GM18909 (cell line): ENCODE measurements at regions not wholly inside any gene's neighbourhood (a gene's known extent, or its start where the extent isn't known, plus 50 kb on each side); places are given as distances from the start of the nearest gene placed in this dataset.

Source experiments
- ATAC-seq: cut with Tn5 transposase; IDR thresholded peaks from one replicate; pipeline ENCODE4 v1.9.1; 2021; ENCODE audit warnings: mild to moderate bottlenecking; ENCODE audit not compliant: unreplicated experiment, poor library complexity

DNA sequence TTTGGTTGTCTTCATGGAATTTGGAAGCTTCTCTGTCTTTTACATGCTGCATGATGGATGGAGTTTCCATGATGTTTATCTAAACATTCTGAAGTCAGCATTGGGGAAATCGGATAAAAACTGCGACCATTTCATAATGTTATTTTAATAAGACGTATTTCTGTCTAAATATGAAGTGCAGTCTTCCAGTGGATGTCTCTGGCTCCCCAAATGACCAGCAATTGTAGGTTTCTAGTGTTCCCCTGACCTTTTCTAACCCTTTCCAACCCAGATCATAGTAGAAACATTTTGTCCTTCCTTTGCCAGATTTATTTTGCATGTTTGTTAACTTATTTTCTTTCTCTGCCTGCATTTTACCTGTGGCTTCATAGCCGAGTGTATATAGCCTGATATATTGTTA, 559.3 kb downstream of the ADCYAP1 start:
- ATAC-seq = no peak

DNA sequence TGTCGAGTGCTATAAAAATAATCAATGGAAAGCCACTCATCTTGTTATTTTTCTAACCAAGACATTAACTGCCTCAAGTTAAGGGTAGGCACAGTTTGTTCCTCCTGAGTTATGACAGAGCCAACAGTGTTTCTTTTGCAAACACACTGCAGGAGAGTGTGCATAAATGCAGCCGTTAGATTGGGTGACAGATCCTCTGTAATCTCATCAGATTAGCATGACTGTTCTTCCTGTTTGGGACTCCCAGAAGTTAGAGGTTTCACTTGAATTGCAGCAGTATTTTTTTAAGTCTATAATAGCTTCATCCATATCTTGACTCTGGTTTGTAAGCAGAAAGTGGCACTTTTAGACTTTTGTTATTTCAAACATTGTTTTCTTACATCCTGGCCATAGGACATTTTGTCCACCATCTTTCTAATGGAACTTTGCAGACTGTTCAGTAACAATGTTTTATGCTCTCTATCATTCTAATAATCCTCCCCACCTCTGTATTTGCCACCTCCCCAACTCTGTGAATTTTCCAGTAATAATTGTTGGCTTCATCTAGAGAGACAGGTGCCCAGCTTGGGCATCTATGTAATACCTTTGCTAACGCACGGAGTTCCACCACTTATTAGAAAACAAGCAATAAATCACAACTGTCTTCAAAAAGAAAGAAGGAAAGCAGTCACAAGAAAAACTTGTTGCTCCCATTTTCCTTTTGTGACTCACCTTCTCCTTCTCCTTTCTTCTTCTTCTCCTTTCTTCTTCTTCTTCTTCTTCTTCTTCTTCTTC, 560.0 kb downstream of the ADCYAP1 start:
- ATAC-seq = no peak

DNA sequence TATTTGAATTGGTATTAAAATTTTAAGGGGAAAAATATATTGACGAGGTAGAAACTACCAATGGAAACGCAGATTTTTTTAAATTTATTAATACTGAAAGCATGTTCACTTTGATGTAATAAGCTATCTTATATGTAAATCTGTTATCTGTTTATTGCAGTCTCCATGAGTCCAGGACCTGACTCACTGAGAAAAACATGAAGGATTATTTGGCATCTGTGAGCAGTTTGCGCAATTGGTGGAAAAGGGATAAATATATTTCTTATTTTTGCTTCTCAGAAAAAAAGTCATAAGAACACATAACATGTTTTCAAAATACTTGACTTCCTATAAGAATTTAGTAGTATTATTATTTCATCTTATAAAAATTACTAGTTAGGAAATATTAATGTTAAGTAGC, 561.4 kb downstream of the ADCYAP1 start:
- ATAC-seq = no peak

DNA sequence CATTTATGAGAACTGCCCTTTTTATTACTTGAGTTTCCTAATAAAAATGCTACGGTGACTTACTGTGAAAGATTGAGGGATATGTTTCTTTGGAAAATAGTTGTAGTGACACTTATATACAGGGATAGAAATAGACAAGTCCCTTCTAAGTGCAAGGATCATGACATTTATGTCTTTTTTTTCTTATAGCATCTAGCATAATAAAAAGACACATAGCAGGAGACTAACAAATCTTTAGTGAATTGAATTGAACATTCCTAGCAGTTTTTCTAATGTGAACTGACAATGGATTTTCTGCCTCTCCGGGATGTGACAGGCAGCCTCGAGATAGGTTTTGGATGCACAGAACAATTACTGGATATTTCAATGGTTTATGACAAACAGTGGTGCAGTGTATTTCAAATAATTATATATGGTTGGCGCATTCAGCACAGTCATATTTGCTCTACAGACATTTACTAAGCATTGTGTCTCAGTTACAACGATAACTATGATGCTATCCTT, 562.8 kb downstream of the ADCYAP1 start:
- ATAC-seq = no peak

DNA sequence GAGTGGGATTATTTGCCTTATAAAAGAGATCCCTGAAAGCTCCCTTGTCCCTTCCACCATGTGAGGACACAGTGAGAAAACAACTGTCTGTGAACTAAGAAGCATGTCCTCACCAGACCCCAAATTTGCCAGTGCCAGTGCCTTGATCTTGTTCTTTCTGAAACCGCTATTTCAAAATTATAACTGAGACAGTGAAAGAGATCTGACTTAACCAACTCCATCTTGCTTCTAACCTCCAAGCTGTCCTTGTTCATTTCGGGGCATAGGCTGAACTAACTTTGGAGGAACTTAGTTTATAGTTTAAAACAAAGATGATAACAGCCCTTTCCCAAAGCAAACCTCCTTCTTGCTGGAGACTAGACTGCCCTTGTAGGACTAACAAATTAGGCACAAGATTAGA, 563.9 kb downstream of the ADCYAP1 start:
- no peak for ATAC-seq

DNA sequence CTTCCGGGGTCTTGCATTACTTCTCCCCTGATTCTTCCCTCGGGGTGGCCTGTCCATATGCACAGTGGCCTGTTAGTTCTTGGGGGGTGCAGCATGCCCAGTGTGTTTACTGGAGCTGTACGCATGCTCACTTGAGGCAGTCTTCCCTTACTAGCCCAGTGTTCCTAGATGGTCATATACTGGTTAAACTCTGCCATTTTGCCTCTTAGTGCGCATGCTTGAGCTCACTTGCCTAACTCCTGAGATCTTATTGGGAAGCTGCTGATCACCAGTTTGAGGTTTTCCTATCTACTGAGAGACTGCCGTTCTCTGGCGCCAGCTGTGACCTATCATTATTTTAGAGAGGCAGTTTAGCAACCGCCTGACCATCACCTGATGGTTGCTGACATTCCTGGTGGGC, 571.2 kb downstream of the ADCYAP1 start:
- ATAC-seq = no peak

DNA sequence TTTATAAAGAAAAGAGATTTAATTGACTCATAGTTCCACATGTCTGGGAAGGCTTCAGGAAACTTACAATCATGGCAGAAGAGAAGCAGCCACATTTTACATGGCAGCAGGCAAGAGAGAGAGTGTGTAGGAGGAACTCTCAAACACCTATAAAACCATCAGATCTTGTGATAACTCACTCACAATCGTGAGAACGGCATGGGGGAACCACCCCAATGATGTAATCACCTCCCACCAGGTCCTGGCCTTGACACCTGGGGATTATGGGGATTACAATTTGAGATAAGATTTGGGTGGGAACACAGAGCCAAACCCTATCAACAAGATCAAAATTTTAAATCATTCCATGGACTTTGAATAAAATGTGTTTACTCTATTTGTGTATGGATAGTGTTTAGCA, 575.6 kb downstream of the ADCYAP1 start:
- no peak for ATAC-seq

DNA sequence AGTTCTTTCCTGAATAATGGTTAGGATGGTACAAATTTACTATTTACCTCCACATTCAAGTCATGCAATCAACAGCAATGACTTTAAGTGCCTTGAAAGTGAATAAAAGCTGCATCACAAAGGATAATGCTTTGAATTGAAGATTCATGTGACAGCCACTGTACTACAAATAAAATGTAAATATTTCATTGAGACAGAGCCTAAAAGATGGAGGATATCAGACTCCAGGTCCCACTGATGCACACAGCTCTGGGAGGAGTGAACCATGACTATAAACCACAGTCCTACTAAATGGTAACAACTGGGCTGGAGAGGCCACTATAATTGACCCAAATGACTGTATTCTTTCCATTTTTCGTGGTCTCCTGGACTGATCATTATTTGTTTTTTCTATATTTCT, 576.9 kb downstream of the ADCYAP1 start:
- ATAC-seq = no peak

DNA sequence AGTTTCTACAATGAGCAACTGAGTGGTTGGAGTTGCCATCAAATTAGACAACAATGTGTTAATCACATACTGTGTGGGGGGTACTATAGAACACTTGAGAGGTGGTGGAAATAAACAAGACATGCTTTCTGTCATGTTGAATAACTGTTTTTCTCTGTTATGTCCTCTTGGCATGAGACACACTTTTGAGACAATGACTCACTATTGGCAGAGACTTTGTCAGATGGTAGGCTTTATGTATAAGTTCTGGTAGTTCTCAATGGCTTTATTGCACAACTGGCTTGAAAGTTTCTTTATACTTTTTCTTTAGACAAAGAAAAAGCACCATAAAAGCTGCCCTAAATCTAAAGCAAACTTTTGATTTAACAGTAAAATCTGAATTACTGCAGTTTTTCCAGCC, 578.7 kb downstream of the ADCYAP1 start:
- ATAC-seq = no peak

DNA sequence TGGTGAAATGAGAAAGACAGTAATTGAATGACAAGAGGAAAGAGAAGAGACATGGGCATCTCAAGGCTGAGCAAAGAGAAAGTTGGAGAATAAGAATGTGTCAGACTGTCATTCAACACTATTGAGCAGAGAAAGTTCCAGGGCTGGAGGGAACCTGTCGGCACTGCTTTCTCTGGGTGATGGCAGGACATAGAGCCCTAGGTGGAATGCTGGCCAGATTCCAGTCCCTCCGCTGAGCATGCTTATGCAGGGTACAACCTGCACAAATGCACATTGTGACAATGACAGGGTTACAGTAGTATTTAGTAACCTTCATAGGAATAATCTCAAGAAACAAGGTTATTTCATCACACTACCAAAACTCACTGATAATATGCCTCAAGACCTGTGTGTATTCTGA, 582.8 kb downstream of the ADCYAP1 start:
- no peak for ATAC-seq

DNA sequence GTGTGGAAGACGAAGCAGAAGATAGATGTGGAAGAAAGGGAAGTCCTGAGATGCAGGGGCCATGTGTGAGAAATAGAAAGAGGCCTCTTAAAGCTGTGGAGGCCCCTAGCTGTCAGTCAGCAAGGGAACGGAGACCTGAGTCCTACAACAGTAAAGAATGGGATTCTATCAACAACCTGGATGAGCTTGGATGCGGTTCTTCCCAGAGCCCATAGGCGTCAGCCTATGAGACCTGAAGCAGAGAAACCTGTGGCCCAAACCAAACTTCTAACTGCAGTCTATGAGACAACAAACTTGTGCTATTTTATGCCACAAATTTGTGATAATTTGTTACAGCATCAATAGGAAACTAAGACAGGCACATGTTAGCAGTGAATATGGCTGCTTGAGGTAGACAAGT, 583.7 kb downstream of the ADCYAP1 start:
- no peak for ATAC-seq

DNA sequence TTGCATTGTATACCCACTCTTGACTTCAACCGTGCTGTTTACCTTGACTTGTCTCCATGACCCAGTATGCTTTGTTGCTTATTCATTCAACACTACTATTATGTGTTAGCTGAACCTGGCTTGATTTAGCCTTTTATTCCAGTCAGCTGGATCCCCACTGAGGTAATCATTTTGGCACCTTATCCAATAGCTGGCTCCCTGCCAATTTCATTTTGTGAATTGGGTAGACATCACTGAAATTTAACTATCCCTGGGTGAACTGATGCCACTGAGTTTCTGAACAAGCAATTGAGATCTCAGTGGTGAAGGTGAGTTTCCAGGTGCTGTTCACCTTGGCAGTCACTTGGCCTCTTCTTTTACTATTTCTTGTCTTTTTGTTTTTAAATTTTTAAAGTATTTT, 584.3 kb downstream of the ADCYAP1 start:
- ATAC-seq = no peak

DNA sequence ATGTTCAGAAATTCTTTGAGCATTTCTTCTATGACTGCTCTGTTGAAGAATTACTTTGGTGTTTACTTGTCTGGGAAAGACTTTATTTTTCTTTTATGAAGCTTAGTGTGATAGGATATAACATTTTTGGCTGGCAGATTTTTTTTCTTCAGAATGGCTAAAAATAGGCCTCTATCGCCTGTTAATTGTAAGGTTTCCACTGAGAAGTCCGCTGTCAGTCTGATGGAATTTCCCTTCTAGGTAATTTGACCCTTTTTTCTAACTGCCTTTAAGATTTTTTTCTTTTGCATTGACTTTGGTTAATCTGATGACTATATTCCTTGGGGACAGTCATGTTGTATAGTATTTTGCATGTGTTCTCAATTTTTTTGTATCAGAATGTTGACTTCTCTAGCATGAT, 590.7 kb downstream of the ADCYAP1 start:
- ATAC-seq = no peak

DNA sequence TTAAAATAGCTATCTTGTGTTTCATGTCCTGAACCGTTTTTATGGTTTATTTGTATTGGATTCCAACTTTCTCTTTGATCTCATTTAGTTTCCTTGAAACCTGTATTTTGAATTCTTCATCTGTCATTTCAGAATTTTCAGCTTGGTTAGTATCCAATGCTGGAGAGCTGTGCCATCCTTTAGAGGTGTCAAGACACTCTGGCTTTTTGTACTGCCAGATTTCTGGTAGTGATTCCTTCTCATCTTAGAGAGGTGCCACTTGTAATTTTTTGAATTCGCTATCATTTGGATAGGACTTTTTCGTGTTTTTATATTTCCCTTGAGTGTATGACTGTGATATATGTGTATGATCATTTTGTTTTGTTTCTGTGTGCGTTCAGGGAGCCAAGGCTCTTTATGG, 591.4 kb downstream of the ADCYAP1 start:
- ATAC-seq = no peak

DNA sequence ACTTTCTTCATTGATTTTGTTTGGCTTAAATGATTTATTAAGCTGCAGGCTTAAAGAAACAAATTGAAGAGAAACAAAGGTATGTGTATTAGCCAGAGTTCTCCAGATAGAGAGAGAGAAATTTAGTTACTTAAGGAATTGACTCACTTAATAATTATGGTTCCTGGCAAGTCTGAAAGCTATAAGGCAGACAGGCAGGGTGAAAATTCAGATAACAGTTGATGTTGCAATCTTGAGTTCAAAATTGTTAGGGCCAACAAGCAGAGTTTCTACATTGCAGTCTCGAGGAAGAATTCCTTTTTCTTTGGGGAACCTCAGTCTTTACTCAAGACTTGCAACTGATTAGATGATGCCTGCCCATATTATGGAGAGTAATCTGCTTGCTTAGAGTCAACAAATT, 593.5 kb downstream of the ADCYAP1 start:
- no peak for ATAC-seq

DNA sequence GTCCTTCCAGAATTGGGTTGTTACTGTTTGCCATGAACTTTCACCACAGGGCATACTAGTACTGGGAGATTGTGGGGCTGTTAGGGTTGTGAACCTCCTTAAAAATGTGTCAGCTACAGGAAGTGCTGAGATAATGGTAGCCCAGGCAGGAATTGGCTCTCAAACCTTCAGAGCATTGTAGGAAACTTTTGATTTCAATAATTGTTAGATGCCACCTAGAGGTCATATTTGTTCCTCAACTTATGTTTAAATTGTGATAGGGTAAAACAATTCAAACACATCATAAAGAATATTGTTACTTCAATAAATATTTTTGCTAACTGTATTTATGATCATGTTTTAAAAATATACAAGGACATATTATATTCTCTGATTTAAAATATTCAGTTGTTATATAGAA, 594.6 kb downstream of the ADCYAP1 start:
- no peak for ATAC-seq

DNA sequence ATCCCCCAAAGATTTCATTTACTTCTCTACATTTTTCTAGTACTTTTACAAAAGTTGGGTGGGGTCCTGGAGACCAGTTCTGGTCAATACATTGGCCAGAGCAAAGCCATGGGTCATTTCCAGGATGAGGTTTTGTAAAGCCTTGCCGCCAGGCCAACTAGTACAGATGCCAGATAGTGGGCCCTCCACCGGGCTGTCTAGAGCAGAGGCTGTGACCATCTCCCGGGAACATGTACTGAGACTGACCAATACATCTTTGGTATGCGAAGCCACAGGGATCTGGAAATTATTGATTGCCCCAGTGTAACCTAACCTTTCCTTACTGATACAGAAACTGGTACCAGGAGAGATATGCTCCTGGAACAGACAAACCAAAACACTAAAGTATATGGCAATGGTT, 599.2 kb downstream of the ADCYAP1 start:
- ATAC-seq = no peak

DNA sequence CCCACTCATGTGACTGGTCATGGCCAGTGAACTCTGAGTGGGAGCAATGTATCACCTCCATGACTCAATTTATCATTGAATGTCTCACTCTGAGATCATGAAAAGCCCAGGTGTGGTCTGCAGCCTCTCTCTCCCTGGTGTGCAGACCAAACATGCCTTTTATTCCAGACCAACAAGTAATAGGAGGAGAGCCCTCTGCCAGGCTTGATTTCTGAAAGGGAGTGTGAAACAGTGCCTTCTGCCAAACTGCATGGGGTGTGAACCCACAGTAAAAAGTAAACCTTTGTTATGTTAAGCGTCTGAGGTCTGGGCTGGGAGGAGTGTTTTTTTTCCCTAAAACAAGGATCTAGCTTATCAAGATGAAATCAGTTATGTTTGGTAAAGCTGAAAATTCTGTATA, 601.2 kb downstream of the ADCYAP1 start:
- ATAC-seq = no peak

DNA sequence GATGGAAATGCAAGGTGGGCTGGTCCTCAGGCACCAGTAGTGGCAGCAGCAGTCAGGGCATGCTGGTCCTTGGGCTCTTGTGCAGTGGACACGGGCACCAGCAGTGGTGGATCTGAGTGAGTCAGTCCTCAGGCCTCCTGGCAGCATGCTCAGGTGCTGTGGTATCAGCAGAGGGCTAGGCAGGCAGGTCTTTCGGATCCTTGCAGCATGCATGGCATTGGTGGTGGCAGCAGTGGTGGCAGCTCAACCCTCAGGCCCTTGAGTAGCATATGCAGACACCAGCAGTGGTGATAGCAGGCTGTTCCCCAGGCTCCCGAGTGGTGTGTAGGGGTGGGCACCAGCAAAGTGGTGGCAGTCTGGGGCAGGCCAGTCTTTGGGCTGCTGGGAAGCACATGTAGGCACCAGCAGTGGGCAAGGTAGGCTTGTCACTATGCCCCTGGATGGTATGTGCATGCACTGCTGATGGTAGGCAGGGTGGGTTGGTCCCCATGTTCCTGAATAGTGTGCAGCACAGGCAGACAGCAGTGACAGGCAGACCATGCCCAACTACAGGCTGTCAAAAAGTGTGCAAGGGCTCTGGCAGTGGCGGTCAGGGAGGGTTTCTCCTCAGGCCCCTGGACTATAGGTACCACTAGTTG, 606.0 kb downstream of the ADCYAP1 start:
- ATAC-seq = no peak

DNA sequence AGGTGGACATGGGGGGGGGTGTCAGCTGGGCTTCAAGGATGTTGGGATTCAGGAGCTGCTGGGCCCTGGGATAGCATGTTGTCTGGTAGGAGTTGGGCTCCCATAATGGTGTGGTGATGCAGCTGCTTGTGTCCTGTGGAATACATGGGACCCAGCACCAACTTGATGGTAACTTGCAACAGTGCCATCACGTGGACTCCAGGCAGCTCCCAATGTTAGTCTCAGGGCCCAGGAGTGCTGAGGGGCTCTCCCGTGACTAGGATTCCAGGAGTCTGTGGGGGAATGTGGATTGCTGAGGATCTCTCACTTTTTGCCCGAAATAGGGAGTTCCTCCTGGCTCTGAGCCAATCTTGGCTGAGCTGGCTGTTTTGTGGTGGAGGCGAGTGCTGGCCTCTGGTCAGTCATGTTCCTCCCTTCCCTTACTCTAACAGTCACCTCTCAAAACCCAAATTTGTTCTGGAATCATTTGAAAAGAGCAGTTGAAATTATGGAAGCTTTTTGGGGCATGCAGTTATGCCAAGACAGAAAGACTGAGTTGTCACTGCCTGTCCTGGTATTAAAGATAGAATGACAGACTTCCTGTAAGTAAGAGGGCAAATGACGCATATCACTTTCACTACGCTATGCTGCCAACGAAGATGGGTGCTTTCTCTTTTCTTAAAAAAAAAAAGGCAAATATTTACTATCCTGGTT, 607.1 kb downstream of the ADCYAP1 start:
- no peak for ATAC-seq

DNA sequence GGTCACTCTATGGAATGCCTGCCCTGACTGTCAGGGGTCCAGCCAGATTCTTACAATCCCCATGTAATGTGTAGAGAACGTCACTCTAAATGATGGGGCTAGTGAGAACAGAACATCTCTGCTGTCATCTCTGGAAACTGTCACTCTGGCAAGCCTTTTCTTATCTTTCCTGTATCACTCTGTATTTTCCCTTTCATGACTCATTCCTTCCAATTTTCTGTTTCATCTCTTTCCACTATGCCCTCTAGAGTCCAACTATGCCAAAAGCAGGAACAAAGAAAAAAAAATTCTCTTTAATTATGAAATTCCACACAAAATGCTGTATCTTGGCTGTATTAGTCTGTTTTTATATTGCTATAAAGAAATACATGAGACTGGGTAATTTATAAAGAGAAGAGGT, 608.8 kb downstream of the ADCYAP1 start:
- ATAC-seq = no peak
